GM12878 (cell line): ENCODE measurements at regions not wholly inside any gene's neighbourhood (a gene's known extent, or its start where the extent isn't known, plus 50 kb on each side); places are given as distances from the start of the nearest gene placed in this dataset.

Source experiments
- ATAC-seq: fragments of 200-7000 bp; cut with Tn5 transposase; 3 replicates; pipeline ENCODE4 v1.9.1; 2020; ENCODE audit warnings: mild to moderate bottlenecking, moderate library complexity
- BruUV-seq: library from RNA; stranded (reverse); fragments of 400-500 nt; replicated peaks from 2 replicates; lab custom pipeline; 2021; lab: Mats Ljungman, UMichigan
- CTCF ChIA-PET: fragments of 300-600 bp; sonication (Branson Sonifier 250); formaldehyde crosslinking; extraction: SDS; loops from one replicate; lab custom pipeline; 2021; ENCODE audit warnings: inconsistent platforms; lab: Yijun Ruan, JAX
- POLR2A ChIA-PET: fragments of 350-600 bp; formaldehyde crosslinking; extraction: SDS; loops from one replicate; lab custom pipeline; 2021; ENCODE audit warnings: inconsistent platforms; lab: Charles Lee
- RAD21 ChIA-PET: fragments of 300-600 bp; sonication (Branson Sonifier 250); formaldehyde crosslinking; loops from one replicate; lab custom pipeline; 2023; ENCODE audit warnings: antibody characterized with exemption; ENCODE audit not compliant: unreplicated experiment; lab: Charles Lee
- SMC1A ChIA-PET: fragments of 300-600 bp; sonication (Branson Sonifier 250); formaldehyde crosslinking; loops from one replicate; lab custom pipeline; 2023; ENCODE audit not compliant: unreplicated experiment, uncharacterized antibody; lab: Charles Lee
- DNase-seq: peaks from one replicate; pipeline ENCODE4 v3.0.0-alpha.2; 2011; ENCODE audit warnings: low read depth, low spot score
- FAIRE-seq: peaks from 3 replicates; lab custom pipeline; 2011; peaks lifted over from hg19 to GRCh38; lab: Jason Lieb, UNC
- H2AFZ ChIP-seq: 2 replicates; pipeline ENCODE4 v1.6.0; 2011; ENCODE audit warnings: low read depth, low read length, control low read depth; ENCODE audit not compliant: control insufficient read depth
- H3K27ac ChIP-seq: 2 replicates; pipeline ENCODE4 v1.5.1; 2011; ENCODE audit warnings: control low read depth; ENCODE audit not compliant: control insufficient read depth, insufficient read depth
- H3K27me3 ChIP-seq, 2 experiments: replicated peaks in 1 of 2; 2 replicates each; pipeline versions ENCODE4 v1.6.0 to v1.6.1; 2011; ENCODE audit warnings: low read length in 1 of 2; ENCODE audit not compliant: control insufficient read depth in 2 of 2, insufficient read depth in 2 of 2
- H3K36me3 ChIP-seq, 2 experiments: 2 replicates each; pipeline ENCODE4 v1.5.1; 2011; ENCODE audit warnings: low read length in 1 of 2; ENCODE audit not compliant: control insufficient read depth in 2 of 2, insufficient read depth in 2 of 2
- H3K4me1 ChIP-seq: 2 replicates; pipeline ENCODE4 v1.6.1; 2011; ENCODE audit warnings: mild to moderate bottlenecking, low read length, moderate library complexity, mixed read lengths; ENCODE audit not compliant: control insufficient read depth, insufficient read depth
- H3K4me2 ChIP-seq: 2 replicates; pipeline ENCODE4 v1.6.0; 2011; ENCODE audit warnings: control low read depth; ENCODE audit not compliant: control insufficient read depth, insufficient read depth
- H3K4me3 ChIP-seq: fragments of 200-600 bp; sonication (generic); 2 replicates; pipeline ENCODE4 v1.5.1; 2016
- H3K79me2 ChIP-seq: 2 replicates; pipeline ENCODE4 v1.6.0; 2011; ENCODE audit warnings: low read length; ENCODE audit not compliant: control insufficient read depth, insufficient read depth
- H3K9ac ChIP-seq: 2 replicates; pipeline ENCODE4 v1.8.0; 2011; ENCODE audit warnings: low read length, control low read depth, mixed read lengths; ENCODE audit not compliant: control insufficient read depth, insufficient read depth
- H3K9me3 ChIP-seq: replicated peaks from 3 replicates; pipeline ENCODE4 v1.5.1; 2011; ENCODE audit warnings: mild to moderate bottlenecking, low read length; ENCODE audit not compliant: control insufficient read depth, insufficient read depth
- H4K20me1 ChIP-seq: 2 replicates; pipeline ENCODE4 v1.6.0; 2011; ENCODE audit not compliant: control insufficient read depth, insufficient read depth
- ETV6 ChIP-seq, 2 experiments: fragments of 450-650 bp in 1 of 2; IDR thresholded peaks in 1 of 2; conservative IDR thresholded peaks in 1 of 2; 2 replicates each; pipeline ENCODE4 v1.6.1; 2014; ENCODE audit warnings: antibody characterized with exemption in 1 of 2, borderline replicate concordance in 1 of 2, low read depth in 1 of 2, mild to moderate bottlenecking in 1 of 2, moderate library complexity in 1 of 2
- YBX1 ChIP-seq: fragments of 450-650 bp; IDR thresholded peaks from 2 replicates; pipeline ENCODE4 v1.6.1; 2016; ENCODE audit warnings: antibody characterized with exemption
- WGBS: methylation state at CpG from one replicate; pipeline ENCODE4 v1.1.6; 2016; ENCODE audit warnings: low lambda C conversion rate; ENCODE audit not compliant: insufficient replicate concordance, insufficient coverage; ENCODE audit errors: missing lambda C conversion rate; 5-methylcytosine and 5-hydroxymethylcytosine counted together
- in situ Hi-C: fragments of 300-500 bp; cut with MboI; formaldehyde crosslinking; loops from 9 replicates; pipeline ENCODE4 v1.14.3; 2018; ENCODE audit warnings: mixed read lengths
- intact Hi-C: fragments of 100-400 bp; cut with micrococcal nuclease; formaldehyde crosslinking; loops from one replicate; pipeline ENCODE4 v1.14.2; 2022; ENCODE audit not compliant: unreplicated experiment

GRCh38 chr16:35221482-35222185 lies 1762.2 kb downstream of the TP53TG3F start:
- intact Hi-C loops (no loop called here), in situ Hi-C loops (no loop called here)
- 69% methylated on average over 27 of the region's 32 CpGs for WGBS
- DNase-seq: no peak
- Histone ChIP-seq H3K9me3 (no peaks in the 10 kb centered on the region; the same call in 2 of the 3 replicates), H3K4me3 (no peak overlapping the region), H4K20me1 (no peaks in the 10 kb centered on the region), H3K4me2 (no peak overlapping the region), H3K79me2 (no peaks in the 10 kb centered on the region), H3K27me3 (no peaks in the 10 kb centered on the region), H3K4me1 (no peaks in the 10 kb centered on the region), H2AFZ (no peak overlapping the region), H3K27ac (no peak overlapping the region), H3K36me3 (no peaks in the 10 kb centered on the region), H3K9ac (no peak overlapping the region)
- TF ChIP-seq ETV6 (conservative IDR thresholded peaks at IDR 0.05 in 1 of 2, IDR thresholded peaks at IDR 0.05 in 1 of 2; ENCODE audit: borderline replicate concordance in 1 of 2, low read depth in 1 of 2): no peak
- ChIA-PET CTCF (no interaction called here), RAD21 (no interaction called here), POLR2A (no interaction called here), SMC1A (no interaction called here)
- no peak for ATAC-seq
- no TSS peak for BruUV-seq
- FAIRE-seq: no peak

DNA sequence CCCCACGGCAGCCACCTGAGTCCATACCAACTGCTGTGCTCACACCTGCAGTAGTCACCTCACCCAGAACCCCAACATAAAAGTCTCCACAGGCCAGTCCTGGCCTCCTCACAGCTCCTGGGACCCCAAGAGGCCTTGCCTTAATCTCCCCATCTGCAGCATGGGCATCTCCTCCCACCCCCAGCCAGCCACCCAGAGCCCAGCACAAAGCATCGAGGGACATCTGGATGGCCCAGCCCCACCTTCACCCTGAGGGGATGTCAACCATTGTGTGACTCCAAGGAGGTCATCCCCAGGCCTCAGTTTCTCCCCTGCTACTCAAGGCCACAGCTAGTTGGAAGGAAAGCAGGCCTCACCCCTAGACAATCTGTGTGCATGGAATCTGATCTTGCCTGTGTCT lies 1775.3 kb downstream of the TP53TG3F start:
- H3K4me2 ChIP-seq: no peak overlapping the region
- H3K9ac ChIP-seq: no peak overlapping the region
- ChIA-PET RAD21 (no interaction called here), POLR2A (no interaction called here), SMC1A (no interaction called here), CTCF (no interaction called here)
- no peak for FAIRE-seq
- intact Hi-C loops (loop anchor here (10.0 kb wide), 2 partner anchors 60 to 70 kb away; no protein-coding TSS in a partner anchor), in situ Hi-C loops (loop anchor here (5.0 to 10.0 kb wide), 2 partner anchors 62 to 280 kb away; no protein-coding TSS in a partner anchor)
- no TSS peak for BruUV-seq
- no peak overlapping the region for H3K4me3 ChIP-seq
- WGBS: 25% methylated on average over 2 of the region's 2 CpGs
- ATAC-seq: no peak
- DNase-seq: no peak
- H3K36me3 ChIP-seq: no peaks in the 10 kb centered on the region
- no peak for TF ChIP-seq YBX1
- H3K27ac ChIP-seq: no peak overlapping the region
- H3K27me3 ChIP-seq: no peaks in the 10 kb centered on the region
- no peak overlapping the region for H2AFZ ChIP-seq
- no peaks in the 10 kb centered on the region for H3K4me1 ChIP-seq
- H4K20me1 ChIP-seq: no peaks in the 10 kb centered on the region
- no peaks in the 10 kb centered on the region; the same call in 2 of the 3 replicates for H3K9me3 ChIP-seq
- H3K79me2 ChIP-seq: no peaks in the 10 kb centered on the region
